GM12873 (cell line): ENCODE measurements at regions not wholly inside any gene's neighbourhood (a gene's known extent, or its start where the extent isn't known, plus 50 kb on each side); places are given as distances from the start of the nearest gene placed in this dataset.

Experiments used
- TF ChIP-seq, protein P1 (sequence below): IDR thresholded peaks from 2 replicates; pipeline ENCODE4 v1.5.1; 2012; ENCODE audit warnings: low read depth, mild to moderate bottlenecking, moderate library complexity, low read length, control low read depth; ENCODE audit not compliant: insufficient read depth; ENCODE audit errors: missing control alignments

GRCh38 chr3:166211451-166211850 is 374.2 kb upstream of the BCHE start:
- TF ChIP-seq, protein P1, sequence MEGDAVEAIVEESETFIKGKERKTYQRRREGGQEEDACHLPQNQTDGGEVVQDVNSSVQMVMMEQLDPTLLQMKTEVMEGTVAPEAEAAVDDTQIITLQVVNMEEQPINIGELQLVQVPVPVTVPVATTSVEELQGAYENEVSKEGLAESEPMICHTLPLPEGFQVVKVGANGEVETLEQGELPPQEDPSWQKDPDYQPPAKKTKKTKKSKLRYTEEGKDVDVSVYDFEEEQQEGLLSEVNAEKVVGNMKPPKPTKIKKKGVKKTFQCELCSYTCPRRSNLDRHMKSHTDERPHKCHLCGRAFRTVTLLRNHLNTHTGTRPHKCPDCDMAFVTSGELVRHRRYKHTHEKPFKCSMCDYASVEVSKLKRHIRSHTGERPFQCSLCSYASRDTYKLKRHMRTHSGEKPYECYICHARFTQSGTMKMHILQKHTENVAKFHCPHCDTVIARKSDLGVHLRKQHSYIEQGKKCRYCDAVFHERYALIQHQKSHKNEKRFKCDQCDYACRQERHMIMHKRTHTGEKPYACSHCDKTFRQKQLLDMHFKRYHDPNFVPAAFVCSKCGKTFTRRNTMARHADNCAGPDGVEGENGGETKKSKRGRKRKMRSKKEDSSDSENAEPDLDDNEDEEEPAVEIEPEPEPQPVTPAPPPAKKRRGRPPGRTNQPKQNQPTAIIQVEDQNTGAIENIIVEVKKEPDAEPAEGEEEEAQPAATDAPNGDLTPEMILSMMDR: no peak

DNA sequence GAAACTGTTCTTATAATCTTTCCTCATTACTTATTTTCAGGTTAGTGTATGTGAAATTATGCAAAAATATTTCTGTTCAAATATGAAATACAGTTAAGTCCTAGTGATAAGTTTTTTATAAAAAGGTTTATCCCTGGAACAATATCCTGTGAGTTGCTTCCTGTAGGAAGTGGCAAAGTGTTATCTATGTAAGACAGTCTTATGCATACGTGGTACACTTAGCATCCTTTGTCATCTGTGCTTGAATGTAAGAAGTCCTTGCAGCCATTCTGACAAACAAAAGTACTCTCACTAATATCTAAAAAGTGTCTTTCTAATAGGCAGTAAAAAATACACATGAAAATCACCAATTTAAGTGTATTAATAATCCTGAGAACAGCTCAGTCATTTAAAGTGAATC is 372.5 kb upstream of the BCHE start:
- TF ChIP-seq, protein P1: no peak

- TF ChIP-seq, protein P1: no peak
These were observed 367.9 kb upstream of the BCHE start for GRCh38 chr3:166205158-166205557.

DNA sequence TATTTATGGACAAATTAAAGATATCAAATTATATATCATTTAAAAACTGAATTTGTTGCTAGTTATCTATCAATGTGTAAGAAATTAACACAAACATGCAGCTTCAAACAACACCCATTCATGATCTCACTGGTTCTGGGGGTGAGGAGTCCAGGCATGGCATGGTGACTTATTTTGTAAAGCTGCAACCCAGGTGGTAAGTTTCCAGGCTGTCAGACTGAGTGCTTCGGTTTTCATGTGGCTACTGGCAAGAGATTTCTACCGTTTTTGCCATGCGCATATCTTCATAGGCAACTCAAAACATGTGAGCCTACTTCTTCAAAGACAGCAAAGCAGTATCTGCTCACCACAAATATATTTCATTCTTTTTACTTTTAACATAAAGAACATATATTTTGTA is 364.3 kb upstream of the BCHE start:
- TF ChIP-seq, protein P1: no peak

DNA sequence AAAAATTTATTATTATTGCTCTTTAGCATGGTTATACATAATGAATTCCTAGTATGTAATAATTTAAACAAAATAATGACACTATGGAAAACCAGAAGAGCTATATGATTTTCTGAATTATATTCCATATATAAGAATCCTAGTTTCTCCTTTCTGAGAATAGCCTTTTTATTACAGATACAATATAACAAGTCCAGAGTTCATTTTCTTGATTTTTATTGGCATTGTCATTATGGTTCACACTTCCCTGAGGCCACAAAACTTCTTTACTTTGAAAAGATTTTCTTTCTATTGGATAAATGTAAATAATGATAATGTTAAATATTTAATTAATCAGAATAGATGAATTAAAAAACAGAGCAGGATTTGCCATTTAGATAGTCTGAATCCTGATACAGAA is 362.3 kb upstream of the BCHE start:
- TF ChIP-seq, protein P1: no peak

GRCh38 chr3:166195808-166196207 is 358.6 kb upstream of the BCHE start:
- TF ChIP-seq, protein P1: no peak

DNA sequence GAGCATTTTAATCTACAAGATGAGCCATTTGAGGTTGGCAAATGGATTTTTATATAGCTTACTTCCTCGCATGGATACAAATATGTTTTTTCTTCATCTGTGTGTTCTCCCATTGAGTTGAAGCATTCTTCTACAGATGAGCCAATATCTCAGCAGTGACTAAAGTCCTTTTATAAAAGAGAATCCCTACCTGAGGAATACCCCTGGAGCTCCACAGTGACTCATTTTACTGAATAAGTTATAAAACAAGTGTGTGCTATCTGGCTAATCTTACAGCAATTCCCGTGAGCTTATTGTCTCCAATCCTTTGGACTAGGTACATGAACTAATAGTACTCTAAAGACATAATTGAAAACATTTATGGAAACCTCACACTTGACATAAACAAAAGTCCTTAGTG is 354.2 kb upstream of the BCHE start:
- TF ChIP-seq, protein P1: no peak
